Kidney capillary endothelial cell (primary cell): ENCODE measurements at regions not wholly inside any gene's neighbourhood (a gene's known extent, or its start where the extent isn't known, plus 50 kb on each side); places are given as distances from the start of the nearest gene placed in this dataset.

ENCODE experiments used
- DNase-seq: peaks from one replicate; pipeline ENCODE4 v3.0.0-alpha.2; 2018; ENCODE audit warnings: low spot score

DNA sequence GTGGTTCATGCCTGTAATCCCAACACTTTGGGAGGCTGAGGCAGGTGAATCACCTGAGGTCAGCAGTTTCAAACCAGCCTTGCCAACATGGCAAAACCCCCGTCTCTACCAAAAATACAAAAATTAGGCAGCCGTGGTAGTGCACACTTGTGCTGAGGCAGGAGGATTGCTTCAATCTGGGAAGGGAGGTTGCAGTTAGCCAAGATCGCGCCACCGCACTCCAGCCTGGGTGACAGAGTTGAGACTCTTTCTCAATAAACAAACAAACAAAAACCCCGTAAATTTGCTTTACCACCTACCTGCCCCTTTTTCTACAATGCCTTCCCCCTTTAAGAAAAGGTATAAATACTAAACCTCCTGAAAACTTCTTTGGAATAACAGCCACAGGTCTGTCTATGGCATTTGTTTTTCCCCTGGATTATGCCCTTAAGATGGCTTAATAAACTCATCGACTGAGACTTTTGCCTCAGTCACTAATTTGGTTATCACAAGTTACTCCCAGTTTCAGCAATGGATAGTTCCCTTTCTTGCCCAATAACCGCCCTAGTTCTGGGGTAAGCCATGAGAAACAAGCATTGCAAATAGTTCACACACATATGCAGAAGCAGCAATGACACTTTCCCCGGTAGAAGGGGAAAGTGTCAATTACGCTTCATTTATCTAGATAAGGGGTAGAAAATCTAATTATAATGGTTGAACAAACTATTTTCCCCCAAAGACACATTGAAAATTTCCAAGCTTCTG, 52.8 kb upstream of the SVIL start:
- DNase-seq = no peak

GRCh38 chr10:29685506-29685905, 50.7 kb upstream of the SVIL start:
- no peak for DNase-seq
